Stimulated activated CD4-positive, alpha-beta T cell treated with anti-CD3 and anti-CD28 coated beads, Interleukin-1b, Interleukin-23, amount 100 ng/mL, for 24 hours (primary cell): ENCODE measurements at regions not wholly inside any gene's neighbourhood (a gene's known extent, or its start where the extent isn't known, plus 50 kb on each side); places are given as distances from the start of the nearest gene placed in this dataset.

Experiments used
- DNase-seq, 4 experiments: peaks; one replicate each; pipeline ENCODE4 v3.0.0-alpha.2; 2020; ENCODE audit warnings: low read depth in 4 of 4, low spot score in 1 of 4

GRCh38 chr1:5717031-5717682 is 275.1 kb downstream of the NPHP4 start:
- no peak for DNase-seq

GRCh38 chr1:5716126-5716525 is 276.1 kb downstream of the NPHP4 start:
- DNase-seq: no peak

GRCh38 chr1:5713101-5714010 is 278.9 kb downstream of the NPHP4 start:
- DNase-seq: no peak

- DNase-seq: no peak
Measured at GRCh38 chr1:5711956-5712645, 280.1 kb downstream of the NPHP4 start.

- DNase-seq: no peak
Measured at GRCh38 chr1:5711079-5711478, 281.1 kb downstream of the NPHP4 start.

GRCh38 chr1:5709976-5710375 is 282.2 kb downstream of the NPHP4 start:
- no peak for DNase-seq

- DNase-seq: no peak
Measured at GRCh38 chr1:5709461-5709975, 282.7 kb downstream of the NPHP4 start.

GRCh38 chr1:5708346-5709245 is 283.6 kb downstream of the NPHP4 start:
- no peak for DNase-seq

GRCh38 chr1:5707566-5708345 is 284.5 kb downstream of the NPHP4 start:
- no peak for DNase-seq

GRCh38 chr1:5706239-5706638 is 286.0 kb downstream of the NPHP4 start:
- no peak for DNase-seq

- no peak for DNase-seq
Measured at GRCh38 chr1:5705751-5706150, 286.5 kb downstream of the NPHP4 start.

- no peak for DNase-seq
Measured at GRCh38 chr1:5704561-5705514, 287.4 kb downstream of the NPHP4 start.

GRCh38 chr1:5701642-5702041 is 290.6 kb downstream of the NPHP4 start:
- DNase-seq: no peak

- no peak for DNase-seq
Measured at GRCh38 chr1:5693568-5693967, 298.7 kb downstream of the NPHP4 start.

GRCh38 chr1:5692664-5693063 is 299.6 kb downstream of the NPHP4 start:
- DNase-seq: no peak

- no peak for DNase-seq
Measured at GRCh38 chr1:5691795-5692509, 300.3 kb downstream of the NPHP4 start.

- DNase-seq: no peak
Measured at GRCh38 chr1:5690898-5691297, 301.3 kb downstream of the NPHP4 start.

GRCh38 chr1:5690291-5690690 is 301.9 kb downstream of the NPHP4 start:
- no peak for DNase-seq
